SK-N-SH treated with all-trans-retinoic acid at 6 μM for 48 hours (cell line): ENCODE measurements at regions not wholly inside any gene's neighbourhood (a gene's known extent, or its start where the extent isn't known, plus 50 kb on each side); places are given as distances from the start of the nearest gene placed in this dataset.

ENCODE experiments used
- ARNTL ChIP-seq: fragments of 450-650 bp; formaldehyde crosslinking; IDR thresholded peaks from 2 replicates; pipeline ENCODE4 v1.5.0; 2020; ENCODE audit warnings: low read depth, mild to moderate bottlenecking, moderate library complexity, borderline replicate concordance
- OSR1 ChIP-seq: fragments of 250-450 bp; sonication (Bioruptor Pico); IDR thresholded peaks from 2 replicates; pipeline ENCODE4 v1.8.0; 2022; ENCODE audit warnings: moderate library complexity, mild to moderate bottlenecking, inconsistent platforms
- ZFP3 ChIP-seq: fragments of 250-450 bp; sonication (Bioruptor Pico); IDR thresholded peaks from 2 replicates; pipeline ENCODE4 v1.5.0; 2020; ENCODE audit warnings: mild to moderate bottlenecking, moderate library complexity
- ZFP30 ChIP-seq: fragments of 450-650 bp; formaldehyde crosslinking; IDR thresholded peaks from 2 replicates; pipeline ENCODE4 v1.5.0; 2022; ENCODE audit warnings: mild to moderate bottlenecking, moderate library complexity
- TF ChIP-seq, protein P1 (sequence below): fragments of 250-450 bp; sonication (Bioruptor Pico); IDR thresholded peaks from 2 replicates; pipeline ENCODE4 v1.8.0; 2020; ENCODE audit warnings: mild to moderate bottlenecking, moderate library complexity, borderline replicate concordance

- TF ChIP-seq ZFP30 (CRISPR knock-in tag), result no peak
- TF ChIP-seq ARNTL (CRISPR knock-in tag), result no peak
- TF ChIP-seq ZFP3, result no peak
- TF ChIP-seq OSR1 (CRISPR knock-in tag), result no peak
- TF ChIP-seq, protein P1, sequence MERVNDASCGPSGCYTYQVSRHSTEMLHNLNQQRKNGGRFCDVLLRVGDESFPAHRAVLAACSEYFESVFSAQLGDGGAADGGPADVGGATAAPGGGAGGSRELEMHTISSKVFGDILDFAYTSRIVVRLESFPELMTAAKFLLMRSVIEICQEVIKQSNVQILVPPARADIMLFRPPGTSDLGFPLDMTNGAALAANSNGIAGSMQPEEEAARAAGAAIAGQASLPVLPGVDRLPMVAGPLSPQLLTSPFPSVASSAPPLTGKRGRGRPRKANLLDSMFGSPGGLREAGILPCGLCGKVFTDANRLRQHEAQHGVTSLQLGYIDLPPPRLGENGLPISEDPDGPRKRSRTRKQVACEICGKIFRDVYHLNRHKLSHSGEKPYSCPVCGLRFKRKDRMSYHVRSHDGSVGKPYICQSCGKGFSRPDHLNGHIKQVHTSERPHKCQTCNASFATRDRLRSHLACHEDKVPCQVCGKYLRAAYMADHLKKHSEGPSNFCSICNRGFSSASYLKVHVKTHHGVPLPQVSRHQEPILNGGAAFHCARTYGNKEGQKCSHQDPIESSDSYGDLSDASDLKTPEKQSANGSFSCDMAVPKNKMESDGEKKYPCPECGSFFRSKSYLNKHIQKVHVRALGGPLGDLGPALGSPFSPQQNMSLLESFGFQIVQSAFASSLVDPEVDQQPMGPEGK (CRISPR knock-in tag), result no peak
Measured at GRCh38 chr9:22354699-22355384, 91.8 kb upstream of the DMRTA1 start.
